ENCODE measurements at regions not wholly inside any gene's neighbourhood (a gene's known extent, or its start where the extent isn't known, plus 50 kb on each side); places are given as distances from the start of the nearest gene placed in this dataset.

- TF ChIP-seq ZBTB43 (CRISPR knock-in tag; IDR thresholded peaks at IDR 0.05) (no peak), ZNF780A (CRISPR knock-in tag; IDR thresholded peaks at IDR 0.05) (no peak), RAD21 (CRISPR knock-in tag; conservative IDR thresholded peaks at IDR 0.05 in 1 of 2, IDR thresholded peaks at IDR 0.05 in 1 of 2) (no peak), RFX5 (IDR thresholded peaks at IDR 0.05; ENCODE audit: low read depth, low read length) (no peak), POLR2AphosphoS5 (IDR thresholded peaks at IDR 0.05; ENCODE audit: control insufficient read depth, insufficient read depth, low read depth, low read length) (no peak), ASH1L (IDR thresholded peaks at IDR 0.05; ENCODE audit: borderline replicate concordance, low read depth, partially characterized antibody) (no peak), POLR2A (conservative IDR thresholded peaks at IDR 0.05) (no peak), CBX5 (IDR thresholded peaks at IDR 0.05; ENCODE audit: borderline replicate concordance, low read depth) (no peak)
- TF ChIP-seq, protein P1, sequence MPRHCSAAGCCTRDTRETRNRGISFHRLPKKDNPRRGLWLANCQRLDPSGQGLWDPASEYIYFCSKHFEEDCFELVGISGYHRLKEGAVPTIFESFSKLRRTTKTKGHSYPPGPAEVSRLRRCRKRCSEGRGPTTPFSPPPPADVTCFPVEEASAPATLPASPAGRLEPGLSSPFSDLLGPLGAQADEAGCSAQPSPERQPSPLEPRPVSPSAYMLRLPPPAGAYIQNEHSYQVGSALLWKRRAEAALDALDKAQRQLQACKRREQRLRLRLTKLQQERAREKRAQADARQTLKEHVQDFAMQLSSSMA (CRISPR knock-in tag; IDR thresholded peaks at IDR 0.05) = no peak
These were observed 72.3 kb upstream of the BOD1 start for GRCh38 chr5:173688703-173689102.

Measured in K562 (cell line).